Tibial nerve (tissue), 3 donors: ENCODE measurements at regions not wholly inside any gene's neighbourhood (a gene's known extent, or its start where the extent isn't known, plus 50 kb on each side); places are given as distances from the start of the nearest gene placed in this dataset.

Experiments used
- CTCF ChIP-seq, 5 experiments: fragments of 200-600 bp in 3 of 5; fragments of 450-650 bp in 2 of 5; sonication (generic) in 3 of 5; IDR thresholded peaks; one replicate each; pipeline ENCODE4 v1.5.1; 2016 to 2019; ENCODE audit warnings: antibody characterized with exemption in 5 of 5, mild to moderate bottlenecking in 3 of 5, moderate library complexity in 2 of 5
- POLR2A ChIP-seq, 2 donors: fragments of 450-650 bp; IDR thresholded peaks; one replicate each; pipeline ENCODE4 v1.6.1; 2017; ENCODE audit warnings: antibody characterized with exemption in 2 of 2, mild to moderate bottlenecking in 2 of 2, moderate library complexity in 2 of 2

- TF ChIP-seq CTCF (IDR thresholded peaks at IDR 0.05) (no peak), POLR2A (IDR thresholded peaks at IDR 0.05) (no peak)
Observed at GRCh38 chr16:9195287-9195686, 103.8 kb downstream of the HAPSTR1 start.
